C4-2B (cell line): ENCODE measurements at regions not wholly inside any gene's neighbourhood (a gene's known extent, or its start where the extent isn't known, plus 50 kb on each side); places are given as distances from the start of the nearest gene placed in this dataset.

Source experiments
- CTCF ChIP-seq: fragments of 450-650 bp; conservative IDR thresholded peaks from 2 replicates; pipeline ENCODE4 v1.5.1; 2017; ENCODE audit warnings: mild to moderate bottlenecking
- ZFX ChIP-seq: fragments of 450-650 bp; IDR thresholded peaks from 2 replicates; pipeline ENCODE4 v1.6.1; 2017

GRCh38 chr5:3217771-3218495 lies 377.7 kb upstream of the IRX1 start:
- no peak for TF ChIP-seq CTCF
- no peak for TF ChIP-seq ZFX
